Loucy (cell line): ENCODE measurements at regions not wholly inside any gene's neighbourhood (a gene's known extent, or its start where the extent isn't known, plus 50 kb on each side); places are given as distances from the start of the nearest gene placed in this dataset.

Source experiments
- H2AFZ ChIP-seq: fragments of 200-600 bp; sonication (generic); 2 replicates; pipeline ENCODE4 v1.6.0; 2016; ENCODE audit warnings: antibody characterized with exemption, mild to moderate bottlenecking, low read length, moderate library complexity
- H3F3A ChIP-seq: fragments of 200-600 bp; 2 replicates; pipeline ENCODE4 v1.6.0; 2016; ENCODE audit warnings: antibody characterized with exemption, low read depth, mild to moderate bottlenecking
- H3K27me3 ChIP-seq: fragments of 200-600 bp; sonication (generic); 2 replicates; pipeline ENCODE4 v1.6.1; 2014; ENCODE audit warnings: low read length, mild to moderate bottlenecking; ENCODE audit not compliant: insufficient read depth, poor library complexity, severe bottlenecking
- H3K36me3 ChIP-seq: fragments of 200-600 bp; sonication (generic); 2 replicates; pipeline ENCODE4 v1.6.1; 2016; ENCODE audit warnings: low read length; ENCODE audit not compliant: insufficient read depth
- H3K4me1 ChIP-seq: fragments of 200-600 bp; sonication (generic); 2 replicates; pipeline ENCODE4 v1.5.1; 2014; ENCODE audit warnings: low read length, mild to moderate bottlenecking; ENCODE audit not compliant: insufficient read depth, poor library complexity, severe bottlenecking
- H3K4me2 ChIP-seq: fragments of 200-600 bp; sonication (generic); 2 replicates; pipeline ENCODE4 v1.6.0; 2014; ENCODE audit warnings: antibody characterized with exemption, low read length, low read depth, mild to moderate bottlenecking; ENCODE audit not compliant: poor library complexity, severe bottlenecking
- H3K4me3 ChIP-seq: fragments of 200-600 bp; sonication (generic); 2 replicates; pipeline ENCODE4 v1.5.1; 2014; ENCODE audit warnings: low read length, mild to moderate bottlenecking, mixed read lengths; ENCODE audit not compliant: poor library complexity, severe bottlenecking
- H3K79me2 ChIP-seq: fragments of 200-600 bp; sonication (generic); 2 replicates; pipeline ENCODE4 v1.6.1; 2014; ENCODE audit warnings: low read length; ENCODE audit not compliant: insufficient read depth
- H3K9ac ChIP-seq: fragments of 200-600 bp; sonication (generic); 2 replicates; pipeline ENCODE4 v1.6.0; 2014; ENCODE audit warnings: mild to moderate bottlenecking, low read depth, low read length, moderate library complexity; ENCODE audit not compliant: poor library complexity, severe bottlenecking
- H3K9me2 ChIP-seq: fragments of 200-600 bp; sonication (generic); replicated peaks from 2 replicates; pipeline ENCODE4 v1.6.1; 2016; ENCODE audit warnings: low read depth, low read length, mixed read lengths
- H3K9me3 ChIP-seq: fragments of 200-600 bp; sonication (generic); 2 replicates; pipeline ENCODE4 v1.6.1; 2014; ENCODE audit warnings: mild to moderate bottlenecking, antibody characterized with exemption, low read length, low read depth; ENCODE audit not compliant: insufficient read depth
- H4K20me1 ChIP-seq: fragments of 200-600 bp; sonication (generic); 2 replicates; pipeline ENCODE4 v1.6.0; 2014; ENCODE audit warnings: antibody characterized with exemption, low read length, mild to moderate bottlenecking; ENCODE audit not compliant: insufficient read depth, poor library complexity, severe bottlenecking
- EZH2phosphoT487 ChIP-seq: fragments of 200-600 bp; IDR thresholded peaks from 2 replicates; pipeline ENCODE4 v1.6.1; 2018; ENCODE audit warnings: antibody characterized with exemption, mild to moderate bottlenecking, moderate library complexity, borderline replicate concordance
- TF ChIP-seq, protein P1 (sequence below): fragments of 200-600 bp; sonication (generic); conservative IDR thresholded peaks from 2 replicates; pipeline ENCODE4 v1.5.1; 2014; ENCODE audit warnings: mild to moderate bottlenecking, antibody characterized with exemption, low read length

DNA sequence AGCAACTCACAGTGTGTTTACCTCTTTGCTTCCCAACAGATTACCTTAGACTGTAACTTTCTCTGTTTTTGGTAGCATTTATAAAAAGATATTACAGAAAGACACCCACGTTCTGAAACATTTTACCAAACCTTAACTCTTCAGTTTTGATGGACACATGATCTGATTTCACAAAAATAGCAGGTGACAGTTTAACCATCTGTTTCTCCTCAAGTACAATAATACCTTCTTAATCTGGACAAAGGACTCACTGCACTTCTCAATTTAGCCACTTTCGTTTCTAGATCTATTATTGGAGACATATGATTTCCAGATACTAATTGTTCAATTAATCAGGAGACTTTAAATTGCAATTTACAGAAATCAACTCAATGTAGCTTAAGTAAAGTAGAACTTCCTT is 703.8 kb upstream of the KIF2B start:
- Histone ChIP-seq H3K36me3 (no peaks in the 10 kb centered on the region), H3K9me2 (no peaks in the 10 kb centered on the region), H3F3A (no peaks in the 10 kb centered on the region), H3K27me3 (no peaks in the 10 kb centered on the region), H2AFZ (no peak overlapping the region), H3K4me2 (no peak overlapping the region), H3K9ac (no peak overlapping the region), H3K4me3 (no peak overlapping the region), H3K9me3 (no peaks in the 10 kb centered on the region), H3K79me2 (no peaks in the 10 kb centered on the region), H4K20me1 (no peaks in the 10 kb centered on the region), H3K4me1 (no peaks in the 10 kb centered on the region)
- no peak for TF ChIP-seq EZH2phosphoT487
- TF ChIP-seq, protein P1, sequence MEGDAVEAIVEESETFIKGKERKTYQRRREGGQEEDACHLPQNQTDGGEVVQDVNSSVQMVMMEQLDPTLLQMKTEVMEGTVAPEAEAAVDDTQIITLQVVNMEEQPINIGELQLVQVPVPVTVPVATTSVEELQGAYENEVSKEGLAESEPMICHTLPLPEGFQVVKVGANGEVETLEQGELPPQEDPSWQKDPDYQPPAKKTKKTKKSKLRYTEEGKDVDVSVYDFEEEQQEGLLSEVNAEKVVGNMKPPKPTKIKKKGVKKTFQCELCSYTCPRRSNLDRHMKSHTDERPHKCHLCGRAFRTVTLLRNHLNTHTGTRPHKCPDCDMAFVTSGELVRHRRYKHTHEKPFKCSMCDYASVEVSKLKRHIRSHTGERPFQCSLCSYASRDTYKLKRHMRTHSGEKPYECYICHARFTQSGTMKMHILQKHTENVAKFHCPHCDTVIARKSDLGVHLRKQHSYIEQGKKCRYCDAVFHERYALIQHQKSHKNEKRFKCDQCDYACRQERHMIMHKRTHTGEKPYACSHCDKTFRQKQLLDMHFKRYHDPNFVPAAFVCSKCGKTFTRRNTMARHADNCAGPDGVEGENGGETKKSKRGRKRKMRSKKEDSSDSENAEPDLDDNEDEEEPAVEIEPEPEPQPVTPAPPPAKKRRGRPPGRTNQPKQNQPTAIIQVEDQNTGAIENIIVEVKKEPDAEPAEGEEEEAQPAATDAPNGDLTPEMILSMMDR = no peak

GRCh38 chr17:53106886-53107285 is 715.8 kb upstream of the KIF2B start:
- no peaks in the 10 kb centered on the region for H3K27me3 ChIP-seq
- no peak overlapping the region for H2AFZ ChIP-seq
- no peaks in the 10 kb centered on the region for H3F3A ChIP-seq
- TF ChIP-seq, protein P1 = no peak
- H3K9ac ChIP-seq = no peak overlapping the region
- H4K20me1 ChIP-seq = no peaks in the 10 kb centered on the region
- no peaks in the 10 kb centered on the region for H3K9me2 ChIP-seq
- H3K9me3 ChIP-seq = no peaks in the 10 kb centered on the region
- H3K4me2 ChIP-seq = no peak overlapping the region
- H3K4me3 ChIP-seq = no peak overlapping the region
- no peaks in the 10 kb centered on the region for H3K4me1 ChIP-seq
- H3K36me3 ChIP-seq = no peaks in the 10 kb centered on the region
- H3K79me2 ChIP-seq = no peaks in the 10 kb centered on the region

- Histone ChIP-seq H3K9me3 (no peaks in the 10 kb centered on the region), H3K4me2 (no peak overlapping the region), H3K9ac (no peak overlapping the region), H2AFZ (no peak overlapping the region), H3K4me1 (no peaks in the 10 kb centered on the region), H3F3A (no peaks in the 10 kb centered on the region), H3K9me2 (no peaks in the 10 kb centered on the region), H3K36me3 (no peaks in the 10 kb centered on the region), H3K4me3 (no peak overlapping the region), H4K20me1 (no peaks in the 10 kb centered on the region), H3K27me3 (no peaks in the 10 kb centered on the region), H3K79me2 (no peaks in the 10 kb centered on the region)
- TF ChIP-seq, protein P1 = no peak
- TF ChIP-seq EZH2phosphoT487 = no peak
Observed at GRCh38 chr17:53101706-53102105, 721.0 kb upstream of the KIF2B start.
